HG02798 (cell line): ENCODE measurements at regions not wholly inside any gene's neighbourhood (a gene's known extent, or its start where the extent isn't known, plus 50 kb on each side); places are given as distances from the start of the nearest gene placed in this dataset.

Experiments
- ATAC-seq: cut with Tn5 transposase; IDR thresholded peaks from one replicate; pipeline ENCODE4 v1.9.1; 2021; ENCODE audit warnings: mild to moderate bottlenecking; ENCODE audit not compliant: unreplicated experiment, poor library complexity

DNA sequence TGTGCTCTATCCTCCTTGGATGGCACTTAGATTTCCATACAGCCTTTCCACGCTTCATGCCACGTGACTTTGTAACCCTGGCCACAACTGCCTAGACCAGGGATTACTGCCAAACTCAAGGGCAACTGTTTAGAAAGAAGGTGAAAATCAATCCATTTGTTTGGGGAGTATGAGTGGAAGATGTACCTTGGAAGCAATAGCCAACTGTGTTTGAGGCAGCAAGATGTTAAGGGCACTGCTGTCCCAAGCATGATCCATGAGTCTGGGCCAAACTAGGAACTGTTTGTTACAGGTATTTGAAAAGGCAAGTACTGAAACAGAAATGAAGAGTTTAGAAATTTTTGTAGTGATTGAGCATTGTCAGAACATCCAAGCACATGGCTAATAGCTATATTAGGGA is 138.9 kb downstream of the CDC42EP3 start:
- ATAC-seq, result no peak

DNA sequence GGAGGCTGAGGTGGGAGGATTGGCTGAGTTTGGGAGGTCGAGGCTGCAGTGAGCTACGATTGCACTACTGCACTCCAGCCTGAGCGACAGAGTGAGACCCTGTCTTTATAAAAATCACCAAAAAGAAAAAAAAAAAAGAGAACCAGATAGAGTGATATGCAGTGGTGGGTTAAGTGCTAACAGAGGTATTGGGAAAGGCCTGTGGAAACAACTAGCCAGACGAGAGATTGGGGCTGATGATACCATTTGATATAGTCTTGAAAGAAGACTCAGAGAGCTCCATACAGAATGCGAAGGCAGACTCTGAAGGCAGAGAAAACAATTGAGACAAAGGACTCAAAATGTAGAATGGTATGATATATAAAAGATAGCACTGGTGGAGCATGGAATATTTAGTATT is 134.1 kb downstream of the CDC42EP3 start:
- ATAC-seq, result no peak

DNA sequence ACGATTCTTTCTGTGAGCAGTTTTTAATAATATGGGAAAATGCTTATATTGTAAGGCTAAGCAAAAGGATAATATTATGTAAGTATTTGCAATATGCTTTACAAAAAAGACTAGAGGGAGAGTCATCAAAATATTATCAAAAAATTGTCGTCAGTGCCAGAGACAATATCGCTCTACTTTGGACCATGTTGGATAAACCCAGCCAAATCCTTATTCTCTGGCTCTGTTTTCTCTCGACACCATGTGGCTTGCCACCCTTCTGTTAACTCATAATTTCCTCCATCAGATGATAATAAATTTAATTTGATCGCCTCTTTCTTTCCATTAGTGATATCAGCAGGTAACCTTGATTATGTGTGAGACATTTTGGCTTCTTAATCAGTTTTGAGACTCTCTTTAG is 129.9 kb downstream of the CDC42EP3 start:
- no peak for ATAC-seq

- ATAC-seq, result peak; percentile 51
Observed at GRCh38 chr2:37543999-37544557, 127.4 kb downstream of the CDC42EP3 start.

DNA sequence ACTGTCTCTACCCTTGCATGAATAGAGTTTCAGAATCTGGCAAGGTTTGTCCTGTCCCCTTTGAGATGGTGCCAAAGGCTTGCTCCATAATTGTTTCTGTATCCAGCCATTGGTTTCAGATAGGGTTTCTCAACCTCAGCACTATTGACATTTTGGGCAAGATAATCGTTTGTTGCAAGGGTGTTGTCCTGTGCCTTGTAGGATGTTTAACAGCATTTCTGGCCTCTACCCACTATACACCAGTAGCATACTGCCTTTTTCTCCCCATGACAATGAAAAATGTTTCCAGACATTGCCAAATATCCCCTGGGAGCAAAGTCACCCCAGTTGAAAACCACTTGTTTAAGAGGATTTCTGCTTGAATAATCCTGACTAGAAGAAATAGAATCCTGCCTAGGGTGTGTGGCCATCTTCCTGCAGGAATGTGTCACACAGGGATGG is 126.8 kb downstream of the CDC42EP3 start:
- ATAC-seq, result no peak

DNA sequence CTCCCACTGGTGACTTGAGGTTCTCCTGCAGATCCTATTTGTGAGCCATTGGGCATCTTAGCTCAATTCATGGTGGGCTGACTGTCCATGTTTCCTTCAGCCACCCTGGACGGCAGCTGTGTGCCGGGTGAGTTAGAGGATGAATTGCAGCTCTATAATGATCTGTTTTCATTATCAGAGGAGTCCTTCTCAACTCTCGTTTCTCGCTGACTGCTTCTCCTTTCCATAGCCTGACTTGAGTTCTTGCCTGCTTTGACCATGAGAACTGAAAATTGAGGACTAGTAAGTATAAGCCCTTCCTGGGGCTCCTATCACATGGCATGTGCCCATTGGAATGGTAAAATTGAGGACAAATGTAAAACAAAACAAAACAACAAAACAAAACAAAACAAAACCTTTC is 121.8 kb downstream of the CDC42EP3 start:
- ATAC-seq, result peak; percentile 77

DNA sequence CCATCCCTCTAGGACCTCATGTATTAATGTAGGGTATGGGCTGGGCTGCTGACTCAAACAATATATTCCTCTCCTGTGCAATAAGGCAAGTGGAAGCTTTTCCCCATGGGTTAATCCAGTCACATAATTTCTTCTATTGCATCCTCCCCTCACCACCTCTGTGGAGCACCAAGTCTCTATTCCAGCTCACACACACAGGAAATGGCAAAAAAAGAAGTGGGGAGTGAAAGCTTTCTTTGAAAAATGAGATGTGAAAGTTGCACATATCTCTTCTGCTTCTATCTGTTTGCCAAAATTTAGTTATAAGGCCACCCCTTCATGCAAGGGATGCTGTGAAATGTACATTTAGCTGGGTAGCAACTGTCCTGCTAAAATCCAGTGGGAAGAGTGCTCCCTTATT is 121.3 kb downstream of the CDC42EP3 start:
- ATAC-seq, result peak; percentile 30

DNA sequence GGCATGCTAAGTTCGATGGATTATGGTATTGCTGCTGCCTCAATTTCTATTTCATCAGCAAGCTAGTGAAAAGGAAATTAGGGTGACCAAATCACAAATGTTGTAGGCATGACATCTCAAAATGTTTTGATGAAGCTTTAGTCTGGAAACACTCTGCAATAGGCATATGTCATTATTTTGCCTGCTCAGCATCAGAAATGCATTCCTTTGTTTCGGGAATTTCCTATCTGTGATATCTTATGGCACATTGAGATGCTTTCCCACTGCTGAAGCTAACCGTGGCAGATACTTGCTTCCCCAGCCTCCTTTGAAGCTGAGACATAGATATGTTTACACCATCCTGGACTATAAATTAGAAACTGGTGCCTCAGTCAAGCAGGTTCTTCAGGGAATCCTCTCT is 119.7 kb downstream of the CDC42EP3 start:
- ATAC-seq, result no peak

DNA sequence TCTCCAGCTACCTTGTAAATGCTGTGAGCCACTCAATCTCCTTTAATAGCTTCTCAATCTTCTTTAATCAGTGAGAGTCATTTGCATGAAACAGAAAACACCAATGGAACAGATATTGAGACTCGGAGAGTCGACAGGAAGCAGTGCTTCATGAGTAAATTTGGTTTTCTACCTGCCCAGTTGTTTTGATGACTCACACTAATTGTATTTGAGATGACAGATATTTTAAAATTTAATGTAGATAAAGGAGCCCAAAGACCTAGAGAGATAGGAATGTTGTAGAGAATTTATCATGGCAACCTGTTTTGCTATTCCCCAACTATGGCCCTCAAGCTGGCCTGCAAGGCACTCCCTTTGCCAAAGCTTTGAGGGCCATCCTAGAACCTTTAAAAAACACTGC is 119.1 kb downstream of the CDC42EP3 start:
- ATAC-seq, result no peak

DNA sequence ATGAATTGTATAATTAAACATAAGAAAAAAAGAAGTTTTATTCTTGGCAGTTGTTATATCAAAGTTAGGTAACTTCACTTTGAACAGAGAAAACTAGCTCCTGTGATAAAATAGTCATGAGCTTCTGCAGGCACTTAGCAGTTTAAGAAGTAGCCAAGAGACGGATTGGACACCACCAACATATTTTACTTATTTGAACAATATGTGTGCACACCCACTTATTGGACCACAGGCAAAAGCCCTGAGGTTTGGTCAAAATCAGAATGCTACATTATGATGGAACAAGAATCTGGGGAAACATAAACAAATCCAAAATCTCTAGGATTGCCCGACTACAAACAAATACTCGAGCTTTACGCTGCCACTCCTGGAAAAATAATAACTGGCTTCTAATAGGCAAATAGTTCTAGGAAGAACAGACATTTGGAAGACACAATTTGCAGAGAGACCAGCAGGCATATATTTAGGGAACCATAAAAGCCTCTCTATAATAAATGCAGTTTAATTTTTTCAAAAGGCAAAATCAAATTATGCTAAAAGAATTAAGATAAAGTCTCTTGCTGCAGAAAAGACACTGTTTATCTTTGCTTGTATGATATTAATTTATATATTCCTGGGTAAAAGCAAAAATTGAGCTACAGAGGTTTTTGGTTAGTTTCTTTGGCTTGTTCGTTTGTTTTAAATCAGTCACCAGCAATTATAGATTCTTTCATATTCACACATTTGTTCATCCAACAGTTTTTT is 117.9 kb downstream of the CDC42EP3 start:
- ATAC-seq, result no peak

GRCh38 chr2:37554155-37554510 is 117.3 kb downstream of the CDC42EP3 start:
- no peak for ATAC-seq

- no peak for ATAC-seq
Observed at GRCh38 chr2:37554687-37555086, 116.8 kb downstream of the CDC42EP3 start.

DNA sequence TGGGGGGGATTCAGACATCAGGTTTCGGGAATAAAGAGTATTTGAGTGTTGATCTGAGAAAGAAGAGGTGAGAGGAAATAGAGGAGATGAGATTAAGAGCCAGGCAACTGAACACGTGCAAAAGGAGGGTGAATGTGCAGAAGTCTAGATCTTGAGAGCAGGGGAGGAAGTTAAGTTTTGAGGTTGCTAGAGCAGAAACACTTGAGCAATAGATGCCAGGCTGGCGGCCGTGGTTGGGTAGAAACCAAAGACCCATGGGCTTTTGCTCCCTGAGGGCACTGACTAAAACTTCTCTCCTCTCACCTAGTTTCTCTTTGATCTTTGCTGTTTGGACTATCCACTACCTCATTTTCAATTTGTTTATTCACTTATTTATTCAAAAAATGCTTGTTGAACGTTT is 116.0 kb downstream of the CDC42EP3 start:
- ATAC-seq, result peak; percentile 62

- ATAC-seq, result no peak
Observed at GRCh38 chr2:37556256-37556655, 115.2 kb downstream of the CDC42EP3 start.

DNA sequence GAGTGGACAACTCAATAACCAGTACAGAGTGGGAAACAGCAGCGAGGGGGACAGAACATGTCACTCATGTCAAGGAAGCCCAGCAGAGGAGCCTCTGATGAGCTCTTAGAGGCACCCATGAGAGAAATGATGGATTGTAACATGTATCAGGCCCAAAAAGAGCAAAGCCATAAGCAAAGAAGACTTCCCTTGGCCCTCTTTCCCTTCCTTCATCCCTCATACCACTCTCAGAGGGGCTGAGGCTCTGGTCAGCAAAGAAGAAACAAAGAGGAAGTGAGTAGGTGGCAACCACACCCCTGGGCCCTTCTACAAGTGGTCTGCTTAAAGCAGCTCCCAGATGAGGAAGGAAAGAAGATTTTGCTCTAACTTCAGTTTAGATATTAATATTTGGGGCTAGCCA is 112.8 kb downstream of the CDC42EP3 start:
- peak; percentile 65 for ATAC-seq

DNA sequence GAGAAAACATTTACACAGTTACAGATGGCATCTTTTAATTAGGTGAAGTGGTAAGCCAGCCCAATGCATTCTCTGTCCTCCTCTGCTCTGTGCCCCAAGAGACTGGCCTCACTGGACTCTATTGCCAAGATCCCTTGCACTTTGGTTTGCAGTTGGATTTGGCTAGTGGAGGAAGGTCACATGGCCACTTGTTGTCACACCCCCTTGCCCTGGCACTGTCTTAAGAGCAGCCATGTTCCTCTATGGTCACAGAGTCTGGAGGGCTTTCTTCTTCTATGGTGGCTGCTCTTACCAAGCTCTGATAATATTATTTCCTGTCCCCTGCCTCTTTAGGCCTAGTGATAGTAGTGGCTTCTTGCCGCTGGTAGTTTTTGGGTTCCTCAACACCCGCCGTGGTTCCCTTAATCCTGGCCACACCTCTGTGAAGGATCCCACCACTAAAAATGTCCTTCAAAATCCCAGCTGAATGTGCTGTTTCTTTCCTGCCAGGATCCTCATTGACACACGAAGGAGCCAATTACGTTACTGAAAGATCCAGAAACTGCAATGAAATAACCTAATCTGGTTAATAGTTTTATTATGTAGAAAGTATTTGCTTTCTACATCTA is 111.1 kb downstream of the CDC42EP3 start:
- ATAC-seq, result no peak

- ATAC-seq, result no peak
Observed at GRCh38 chr2:37560863-37561614, 110.4 kb downstream of the CDC42EP3 start.

DNA sequence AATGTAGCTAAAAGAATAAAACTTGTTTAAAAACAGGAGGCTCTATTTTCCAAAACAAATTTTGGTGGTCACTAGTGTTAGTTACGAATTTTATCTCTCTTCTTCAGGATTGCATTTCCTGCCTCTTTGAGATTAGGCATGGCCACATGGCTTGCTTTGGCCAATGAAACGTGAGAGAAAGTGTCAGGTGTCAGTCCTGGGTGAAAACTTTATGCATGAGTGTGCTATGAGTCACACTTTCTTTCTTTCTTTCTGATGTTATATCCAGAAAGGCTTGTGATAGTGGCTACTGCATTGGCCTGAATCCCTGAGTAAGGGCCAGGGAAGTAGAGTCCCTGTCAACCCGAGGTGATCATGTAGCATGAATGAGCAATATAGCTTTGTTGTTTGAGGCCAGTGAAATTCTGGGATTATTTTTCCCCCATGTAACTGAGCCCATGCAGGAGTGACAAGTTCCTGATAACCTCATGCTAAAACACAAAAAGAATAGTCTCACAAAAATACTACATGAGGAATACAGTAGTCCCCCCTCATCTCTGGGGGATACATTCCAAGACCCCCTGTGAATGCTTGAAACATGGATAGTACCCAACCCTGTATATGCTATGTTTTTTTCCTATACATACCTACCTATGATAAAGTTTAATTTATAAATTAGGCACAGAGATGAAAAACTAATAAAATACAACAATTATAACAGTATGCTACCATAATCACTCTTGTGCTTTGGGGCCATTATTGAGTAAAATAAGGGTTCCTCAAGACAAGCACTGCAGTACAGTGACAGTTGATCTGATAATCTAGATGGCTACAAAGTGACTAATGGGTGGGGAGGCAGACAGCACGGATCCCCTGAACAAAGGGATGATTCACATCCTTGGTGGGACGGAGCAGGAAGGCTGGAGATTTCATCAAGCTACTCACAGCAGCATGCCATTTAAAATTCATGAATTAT is 109.5 kb downstream of the CDC42EP3 start:
- peak; percentile 83 for ATAC-seq

- no peak for ATAC-seq
Observed at GRCh38 chr2:37563375-37564015, 107.9 kb downstream of the CDC42EP3 start.

- no peak for ATAC-seq
Observed at GRCh38 chr2:37564356-37564755, 107.1 kb downstream of the CDC42EP3 start.
